GM13977 (cell line): ENCODE measurements at regions not wholly inside any gene's neighbourhood (a gene's known extent, or its start where the extent isn't known, plus 50 kb on each side); places are given as distances from the start of the nearest gene placed in this dataset.

ENCODE experiments used
- DNase-seq: peaks from one replicate; pipeline ENCODE4 v3.0.0; 2012; ENCODE audit warnings: low spot score
- CTCF ChIP-seq: IDR thresholded peaks from 2 replicates; pipeline ENCODE4 v1.5.1; 2012; ENCODE audit warnings: mild to moderate bottlenecking, control low read depth; ENCODE audit not compliant: insufficient read depth; ENCODE audit errors: extremely low read depth, missing control alignments
- in situ Hi-C: fragments of 300-500 bp; cut with MboI; formaldehyde crosslinking; loops from one replicate; pipeline ENCODE4 v1.12.0; 2022; ENCODE audit warnings: low sequenced_read_pairs, low pct_unique_long_range_greater_than_20kb, mixed read lengths, inconsistent platforms; ENCODE audit not compliant: unreplicated experiment

- in situ Hi-C loops = no loop called here
- TF ChIP-seq CTCF = no peak
- no peak for DNase-seq
These were observed 57.9 kb downstream of the TET3 start for GRCh38 chr2:74042606-74043005.

- no peak for TF ChIP-seq CTCF
- in situ Hi-C loops = no loop called here
- DNase-seq = no peak
These were observed 58.9 kb downstream of the TET3 start for GRCh38 chr2:74043345-74044329.

DNA sequence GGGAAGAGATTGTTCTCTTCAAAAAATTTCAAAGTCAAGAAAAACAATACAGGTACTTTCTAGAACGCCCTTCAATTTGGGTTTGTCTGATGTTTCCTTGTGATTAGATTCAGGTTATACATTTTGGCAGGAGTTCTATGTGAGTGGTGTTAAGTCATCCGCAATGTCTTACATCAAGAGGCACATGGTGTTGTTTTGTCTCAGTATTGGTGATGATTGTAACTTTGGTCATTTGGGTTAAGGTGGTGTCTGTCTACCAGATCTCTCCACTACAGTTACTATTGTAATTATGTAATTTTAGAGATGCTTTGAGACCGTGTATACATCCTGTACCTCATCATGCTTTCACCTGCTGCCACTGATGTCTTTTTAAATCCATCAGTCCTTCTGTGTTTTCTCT is 60.3 kb downstream of the TET3 start:
- in situ Hi-C loops = no loop called here
- no peak for DNase-seq
- no peak for TF ChIP-seq CTCF

- in situ Hi-C loops = no loop called here
- DNase-seq = no peak
These were observed 60.7 kb downstream of the TET3 start for GRCh38 chr2:74045454-74045853.

GRCh38 chr2:74046441-74046840 is 61.7 kb downstream of the TET3 start:
- in situ Hi-C loops = no loop called here
- DNase-seq = no peak
- TF ChIP-seq CTCF = no peak

More at GRCh38 chr2:74045454-74045853, 60.7 kb downstream of the TET3 start:
- TF ChIP-seq CTCF = no peak

DNA sequence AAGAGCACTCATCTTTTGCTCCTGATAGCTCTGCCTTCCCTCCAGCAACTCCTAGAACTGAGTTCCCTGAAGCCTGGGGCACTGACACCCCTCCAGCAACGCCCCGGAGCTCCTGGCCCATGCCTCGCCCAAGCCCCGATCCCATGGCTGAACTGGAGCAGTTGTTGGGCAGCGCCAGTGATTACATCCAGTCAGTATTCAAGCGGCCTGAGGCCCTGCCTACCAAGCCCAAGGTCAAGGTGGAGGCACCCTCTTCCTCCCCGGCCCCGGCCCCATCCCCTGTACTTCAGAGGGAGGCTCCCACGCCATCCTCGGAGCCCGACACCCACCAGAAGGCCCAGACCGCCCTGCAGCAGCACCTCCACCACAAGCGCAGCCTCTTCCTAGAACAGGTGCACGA is 62.4 kb downstream of the TET3 start:
- no peak for TF ChIP-seq CTCF
- no peak for DNase-seq
- in situ Hi-C loops = no loop called here
